Lower leg skin (tissue), 3 donors: ENCODE measurements at regions not wholly inside any gene's neighbourhood (a gene's known extent, or its start where the extent isn't known, plus 50 kb on each side); places are given as distances from the start of the nearest gene placed in this dataset.
"Not testable (repeated sequence)": the region's sequence is repeated elsewhere in the genome, so short reads cannot be mapped to it uniquely, and the experiment has no call there.

Source experiments
- POLR2A ChIP-seq, 2 donors: fragments of 450-650 bp; IDR thresholded peaks; one replicate each; pipeline ENCODE4 v1.6.1; 2016 to 2017; ENCODE audit warnings: antibody characterized with exemption in 2 of 2, mild to moderate bottlenecking in 1 of 2, moderate library complexity in 1 of 2
- TF ChIP-seq, protein P1 (sequence below), 3 donors: fragments of 450-650 bp; IDR thresholded peaks; one replicate each; pipeline ENCODE4 v1.5.1; 2016; ENCODE audit warnings: antibody characterized with exemption in 3 of 3, mild to moderate bottlenecking in 3 of 3, moderate library complexity in 2 of 3

DNA sequence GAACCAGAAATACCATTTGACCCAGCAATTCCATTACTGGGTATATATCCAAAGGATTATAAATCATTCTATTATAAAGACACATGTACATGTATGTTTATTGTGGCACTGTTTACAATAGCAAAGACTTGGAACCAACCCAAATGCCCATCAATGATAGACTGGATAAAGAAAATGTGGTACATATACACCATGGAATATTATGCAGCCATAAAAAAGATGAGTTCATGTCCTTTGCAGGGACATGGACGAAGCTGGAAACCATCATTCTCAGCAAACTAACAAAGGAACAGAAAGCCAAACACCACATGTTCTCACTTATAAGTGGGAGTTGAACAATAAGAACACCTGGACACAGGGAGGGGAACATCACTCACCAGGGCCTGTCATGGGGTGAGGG, 183.1 kb upstream of the AGTR2 start:
- TF ChIP-seq, protein P1, sequence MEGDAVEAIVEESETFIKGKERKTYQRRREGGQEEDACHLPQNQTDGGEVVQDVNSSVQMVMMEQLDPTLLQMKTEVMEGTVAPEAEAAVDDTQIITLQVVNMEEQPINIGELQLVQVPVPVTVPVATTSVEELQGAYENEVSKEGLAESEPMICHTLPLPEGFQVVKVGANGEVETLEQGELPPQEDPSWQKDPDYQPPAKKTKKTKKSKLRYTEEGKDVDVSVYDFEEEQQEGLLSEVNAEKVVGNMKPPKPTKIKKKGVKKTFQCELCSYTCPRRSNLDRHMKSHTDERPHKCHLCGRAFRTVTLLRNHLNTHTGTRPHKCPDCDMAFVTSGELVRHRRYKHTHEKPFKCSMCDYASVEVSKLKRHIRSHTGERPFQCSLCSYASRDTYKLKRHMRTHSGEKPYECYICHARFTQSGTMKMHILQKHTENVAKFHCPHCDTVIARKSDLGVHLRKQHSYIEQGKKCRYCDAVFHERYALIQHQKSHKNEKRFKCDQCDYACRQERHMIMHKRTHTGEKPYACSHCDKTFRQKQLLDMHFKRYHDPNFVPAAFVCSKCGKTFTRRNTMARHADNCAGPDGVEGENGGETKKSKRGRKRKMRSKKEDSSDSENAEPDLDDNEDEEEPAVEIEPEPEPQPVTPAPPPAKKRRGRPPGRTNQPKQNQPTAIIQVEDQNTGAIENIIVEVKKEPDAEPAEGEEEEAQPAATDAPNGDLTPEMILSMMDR (IDR thresholded peaks at IDR 0.05) = not testable (repeated sequence)
- TF ChIP-seq POLR2A (IDR thresholded peaks at IDR 0.05) = not testable (repeated sequence)
